Esophagus muscularis mucosa (tissue), 4 donors: ENCODE measurements at regions not wholly inside any gene's neighbourhood (a gene's known extent, or its start where the extent isn't known, plus 50 kb on each side); places are given as distances from the start of the nearest gene placed in this dataset.

Source experiments
- CTCF ChIP-seq, 3 experiments: fragments of 200-600 bp in 2 of 3; fragments of 450-650 bp in 1 of 3; sonication (generic) in 2 of 3; IDR thresholded peaks; one replicate each; pipeline ENCODE4 v1.5.1; 2017 to 2019; ENCODE audit warnings: antibody characterized with exemption in 3 of 3, mild to moderate bottlenecking in 2 of 3, moderate library complexity in 1 of 3
- EP300 ChIP-seq: sonication (generic); formaldehyde crosslinking; IDR thresholded peaks from one replicate; pipeline ENCODE4 v1.6.1; 2017; ENCODE audit warnings: antibody characterized with exemption
- POLR2A ChIP-seq: fragments of 450-650 bp; IDR thresholded peaks from one replicate; pipeline ENCODE4 v1.6.1; 2017; ENCODE audit warnings: antibody characterized with exemption, moderate library complexity, mild to moderate bottlenecking, low read depth
- POLR2AphosphoS5 ChIP-seq, 2 donors: sonication (generic); formaldehyde crosslinking; IDR thresholded peaks; one replicate each; pipeline ENCODE4 v1.6.1; 2017; ENCODE audit warnings: antibody characterized with exemption in 2 of 2

GRCh38 chr15:75770131-75770530 lies 57.5 kb upstream of the CSPG4 start:
- TF ChIP-seq POLR2A: no peak
- no peak for TF ChIP-seq POLR2AphosphoS5 (IDR thresholded peaks at IDR 0.05)
- TF ChIP-seq CTCF (IDR thresholded peaks at IDR 0.05): no peak
- TF ChIP-seq EP300: no peak
